Mesothelial cell of epicardium (in vitro differentiated cells): ENCODE measurements at regions not wholly inside any gene's neighbourhood (a gene's known extent, or its start where the extent isn't known, plus 50 kb on each side); places are given as distances from the start of the nearest gene placed in this dataset.

Experiments used
- DNase-seq, 2 experiments: peaks; one replicate each; pipeline ENCODE4 v3.0.0; 2021; ENCODE audit warnings: low spot score in 2 of 2; ENCODE audit not compliant: unreplicated experiment in 2 of 2
- H3K27ac Mint-ChIP-seq: 2 replicates; pipeline ENCODE4 v1.8.0; 2021; ENCODE audit warnings: mixed read lengths
- H3K27me3 Mint-ChIP-seq: 2 replicates; pipeline ENCODE4 v1.8.0; 2021; ENCODE audit warnings: low read depth, mixed read lengths
- H3K36me3 Mint-ChIP-seq: 2 replicates; pipeline ENCODE4 v1.8.0; 2021; ENCODE audit warnings: mixed read lengths
- H3K4me1 Mint-ChIP-seq: 2 replicates; pipeline ENCODE4 v1.8.0; 2021; ENCODE audit warnings: mixed read lengths
- H3K4me3 Mint-ChIP-seq: 2 replicates; pipeline ENCODE4 v1.8.0; 2021; ENCODE audit warnings: mild to moderate bottlenecking, moderate library complexity, mixed read lengths
- H3K9me3 Mint-ChIP-seq: 2 replicates; pipeline ENCODE4 v1.8.0; 2021; ENCODE audit warnings: mixed read lengths
- CTCF ChIP-seq: fragments of 200-600 bp; sonication (generic); IDR thresholded peaks from one replicate; pipeline ENCODE4 v1.5.0; 2021; ENCODE audit warnings: antibody characterized with exemption; ENCODE audit not compliant: unreplicated experiment

- Mint-ChIP-seq H3K27me3 (no peaks in the 10 kb centered on the region), H3K4me3 (no peak overlapping the region), H3K9me3 (no peaks in the 10 kb centered on the region), H3K27ac (peak overlapping the region; percentile 82), H3K36me3 (no peaks in the 10 kb centered on the region), H3K4me1 (peaks cover 5% of the 10 kb centered on the region)
- TF ChIP-seq CTCF = no peak
- DNase-seq = no peak
These were observed 126.6 kb upstream of the CCDC28A start for GRCh38 chr6:138647006-138647405.

GRCh38 chr6:138648127-138648526 is 125.4 kb upstream of the CCDC28A start:
- no peak for TF ChIP-seq CTCF
- H3K27me3 Mint-ChIP-seq = no peaks in the 10 kb centered on the region
- H3K4me3 Mint-ChIP-seq = no peak overlapping the region
- no peaks in the 10 kb centered on the region for H3K9me3 Mint-ChIP-seq
- no peaks in the 10 kb centered on the region for H3K36me3 Mint-ChIP-seq
- no peak overlapping the region for H3K27ac Mint-ChIP-seq
- H3K4me1 Mint-ChIP-seq = peaks cover 5% of the 10 kb centered on the region
- DNase-seq = no peak

- Mint-ChIP-seq H3K36me3 (no peaks in the 10 kb centered on the region), H3K27ac (no peak overlapping the region), H3K4me3 (no peak overlapping the region), H3K9me3 (no peaks in the 10 kb centered on the region), H3K4me1 (peaks cover 10% of the 10 kb centered on the region), H3K27me3 (no peaks in the 10 kb centered on the region)
- no peak for DNase-seq
- TF ChIP-seq CTCF = no peak
These were observed 122.1 kb upstream of the CCDC28A start for GRCh38 chr6:138651491-138651890.

- Mint-ChIP-seq H3K4me3 (no peak overlapping the region), H3K27me3 (no peaks in the 10 kb centered on the region), H3K4me1 (peaks cover 5% of the 10 kb centered on the region), H3K27ac (no peak overlapping the region), H3K36me3 (no peaks in the 10 kb centered on the region), H3K9me3 (no peaks in the 10 kb centered on the region)
- no peak for TF ChIP-seq CTCF
- DNase-seq = no peak
These were observed 120.7 kb upstream of the CCDC28A start for GRCh38 chr6:138652824-138653223.

GRCh38 chr6:138653435-138653834 is 120.1 kb upstream of the CCDC28A start:
- Mint-ChIP-seq H3K27me3 (no peaks in the 10 kb centered on the region), H3K4me1 (peaks cover 5% of the 10 kb centered on the region), H3K4me3 (no peak overlapping the region), H3K9me3 (no peaks in the 10 kb centered on the region), H3K36me3 (no peaks in the 10 kb centered on the region), H3K27ac (no peak overlapping the region)
- TF ChIP-seq CTCF = no peak
- no peak for DNase-seq
